ENCODE measurements at regions not wholly inside any gene's neighbourhood (a gene's known extent, or its start where the extent isn't known, plus 50 kb on each side); places are given as distances from the start of the nearest gene placed in this dataset.

- Mint-ChIP-seq H3K4me3 (ENCODE audit: unreplicated experiment) (no peak overlapping the region), H3K36me3 (ENCODE audit: low read depth, unreplicated experiment) (no peaks in the 10 kb centered on the region), H3K4me1 (ENCODE audit: low read depth, unreplicated experiment) (peaks cover 6% of the 10 kb centered on the region), H3K27me3 (ENCODE audit: low read depth, unreplicated experiment) (no peaks in the 10 kb centered on the region), H3K27ac (ENCODE audit: unreplicated experiment) (peak overlapping the region; percentile 41), H3K9me3 (ENCODE audit: unreplicated experiment) (no peaks in the 10 kb centered on the region)
- no peak overlapping the region for H2AFZ ChIP-seq (ENCODE audit: low read depth, low read length)
- no peaks in the 10 kb centered on the region for H3K9me3 ChIP-seq (ENCODE audit: insufficient read depth, low read depth, low read length)
- H3K4me2 ChIP-seq (ENCODE audit: low read length) = no peak overlapping the region
- no peak for TF ChIP-seq EZH2 (IDR thresholded peaks at IDR 0.05; ENCODE audit: insufficient read depth, low read length)
- TF ChIP-seq, protein P1, sequence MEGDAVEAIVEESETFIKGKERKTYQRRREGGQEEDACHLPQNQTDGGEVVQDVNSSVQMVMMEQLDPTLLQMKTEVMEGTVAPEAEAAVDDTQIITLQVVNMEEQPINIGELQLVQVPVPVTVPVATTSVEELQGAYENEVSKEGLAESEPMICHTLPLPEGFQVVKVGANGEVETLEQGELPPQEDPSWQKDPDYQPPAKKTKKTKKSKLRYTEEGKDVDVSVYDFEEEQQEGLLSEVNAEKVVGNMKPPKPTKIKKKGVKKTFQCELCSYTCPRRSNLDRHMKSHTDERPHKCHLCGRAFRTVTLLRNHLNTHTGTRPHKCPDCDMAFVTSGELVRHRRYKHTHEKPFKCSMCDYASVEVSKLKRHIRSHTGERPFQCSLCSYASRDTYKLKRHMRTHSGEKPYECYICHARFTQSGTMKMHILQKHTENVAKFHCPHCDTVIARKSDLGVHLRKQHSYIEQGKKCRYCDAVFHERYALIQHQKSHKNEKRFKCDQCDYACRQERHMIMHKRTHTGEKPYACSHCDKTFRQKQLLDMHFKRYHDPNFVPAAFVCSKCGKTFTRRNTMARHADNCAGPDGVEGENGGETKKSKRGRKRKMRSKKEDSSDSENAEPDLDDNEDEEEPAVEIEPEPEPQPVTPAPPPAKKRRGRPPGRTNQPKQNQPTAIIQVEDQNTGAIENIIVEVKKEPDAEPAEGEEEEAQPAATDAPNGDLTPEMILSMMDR (IDR thresholded peaks at IDR 0.05; ENCODE audit: insufficient read depth, low read depth, low read length) = no peak
- H3K4me1 ChIP-seq (ENCODE audit: insufficient read depth, low read length) = no peaks in the 10 kb centered on the region
- no peak overlapping the region for H3K4me3 ChIP-seq (ENCODE audit: insufficient read depth, low read depth, low read length)
- FAIRE-seq (no peak), DNase-seq (ENCODE audit: low read depth) (no peak)
- H4K20me1 ChIP-seq (ENCODE audit: insufficient read depth, low read length) = no peaks in the 10 kb centered on the region
- H3K27ac ChIP-seq (ENCODE audit: low read depth, low read length) = no peak overlapping the region
- H3K9ac ChIP-seq (ENCODE audit: low read length) = no peak overlapping the region
- H3K79me2 ChIP-seq (ENCODE audit: insufficient read depth, low read length) = no peaks in the 10 kb centered on the region
- no peaks in the 10 kb centered on the region for H3K36me3 ChIP-seq (ENCODE audit: insufficient read depth, low read length)
- H3K27me3 ChIP-seq (ENCODE audit: insufficient read depth, low read length) = no peaks in the 10 kb centered on the region
Measured at GRCh38 chr3:74693696-74694393, 79.4 kb upstream of the CNTN3 start.

- Mint-ChIP-seq H3K4me3 (ENCODE audit: unreplicated experiment) (no peak overlapping the region), H3K9me3 (ENCODE audit: unreplicated experiment) (no peaks in the 10 kb centered on the region), H3K4me1 (ENCODE audit: low read depth, unreplicated experiment) (peaks cover 6% of the 10 kb centered on the region), H3K27ac (ENCODE audit: unreplicated experiment) (peak overlapping the region; percentile 41), H3K36me3 (ENCODE audit: low read depth, unreplicated experiment) (no peaks in the 10 kb centered on the region), H3K27me3 (ENCODE audit: low read depth, unreplicated experiment) (no peaks in the 10 kb centered on the region)
- FAIRE-seq (no peak), DNase-seq (ENCODE audit: low read depth) (no peak)
- no peak overlapping the region for H3K4me2 ChIP-seq (ENCODE audit: low read length)
- no peaks in the 10 kb centered on the region for H3K27me3 ChIP-seq (ENCODE audit: insufficient read depth, low read length)
- no peak for TF ChIP-seq EZH2 (IDR thresholded peaks at IDR 0.05; ENCODE audit: insufficient read depth, low read length)
- TF ChIP-seq, protein P1 (IDR thresholded peaks at IDR 0.05; ENCODE audit: insufficient read depth, low read depth, low read length) = no peak
- no peak overlapping the region for H3K9ac ChIP-seq (ENCODE audit: low read length)
- no peak overlapping the region for H3K27ac ChIP-seq (ENCODE audit: low read depth, low read length)
- no peaks in the 10 kb centered on the region for H3K79me2 ChIP-seq (ENCODE audit: insufficient read depth, low read length)
- no peak overlapping the region for H3K4me3 ChIP-seq (ENCODE audit: insufficient read depth, low read depth, low read length)
- H3K4me1 ChIP-seq (ENCODE audit: insufficient read depth, low read length) = no peaks in the 10 kb centered on the region
- no peaks in the 10 kb centered on the region for H4K20me1 ChIP-seq (ENCODE audit: insufficient read depth, low read length)
- H2AFZ ChIP-seq (ENCODE audit: low read depth, low read length) = no peak overlapping the region
- no peaks in the 10 kb centered on the region for H3K36me3 ChIP-seq (ENCODE audit: insufficient read depth, low read length)
- no peaks in the 10 kb centered on the region for H3K9me3 ChIP-seq (ENCODE audit: insufficient read depth, low read depth, low read length)
Measured at GRCh38 chr3:74693251-74693650, 78.8 kb upstream of the CNTN3 start.

DNA sequence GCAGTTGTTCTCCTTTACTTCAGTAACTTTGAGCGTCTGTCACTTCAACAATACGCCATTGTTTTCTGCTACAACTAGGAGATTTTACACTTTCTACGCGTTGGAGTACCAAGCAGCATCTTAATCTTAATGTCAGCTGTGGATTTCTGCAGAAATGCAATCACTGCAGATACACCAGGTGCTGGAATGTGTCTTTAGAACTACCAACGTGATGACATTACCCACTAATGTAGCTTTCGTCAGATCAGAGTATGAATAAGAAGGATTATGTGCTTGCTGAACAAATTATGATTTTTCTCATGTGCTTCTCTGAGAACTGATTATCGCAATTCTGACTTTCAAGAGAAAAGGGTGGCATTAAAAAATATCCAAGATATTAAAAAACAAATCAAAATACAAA is 77.5 kb upstream of the CNTN3 start:
- FAIRE-seq (no peak), DNase-seq (ENCODE audit: low read depth) (no peak)
- H3K27me3 ChIP-seq (ENCODE audit: insufficient read depth, low read length) = no peaks in the 10 kb centered on the region
- no peaks in the 10 kb centered on the region for H4K20me1 ChIP-seq (ENCODE audit: insufficient read depth, low read length)
- no peak overlapping the region for H3K4me2 ChIP-seq (ENCODE audit: low read length)
- no peaks in the 10 kb centered on the region for H3K36me3 ChIP-seq (ENCODE audit: insufficient read depth, low read length)
- TF ChIP-seq EZH2 (IDR thresholded peaks at IDR 0.05; ENCODE audit: insufficient read depth, low read length) = no peak
- TF ChIP-seq, protein P1 (IDR thresholded peaks at IDR 0.05; ENCODE audit: insufficient read depth, low read depth, low read length) = no peak
- Mint-ChIP-seq H3K27ac (ENCODE audit: unreplicated experiment) (no peak overlapping the region), H3K27me3 (ENCODE audit: low read depth, unreplicated experiment) (no peaks in the 10 kb centered on the region), H3K4me1 (ENCODE audit: low read depth, unreplicated experiment) (peaks cover 6% of the 10 kb centered on the region), H3K9me3 (ENCODE audit: unreplicated experiment) (no peaks in the 10 kb centered on the region), H3K4me3 (ENCODE audit: unreplicated experiment) (no peak overlapping the region), H3K36me3 (ENCODE audit: low read depth, unreplicated experiment) (no peaks in the 10 kb centered on the region)
- H3K79me2 ChIP-seq (ENCODE audit: insufficient read depth, low read length) = no peaks in the 10 kb centered on the region
- H2AFZ ChIP-seq (ENCODE audit: low read depth, low read length) = no peak overlapping the region
- H3K4me3 ChIP-seq (ENCODE audit: insufficient read depth, low read depth, low read length) = no peak overlapping the region
- no peaks in the 10 kb centered on the region for H3K9me3 ChIP-seq (ENCODE audit: insufficient read depth, low read depth, low read length)
- H3K9ac ChIP-seq (ENCODE audit: low read length) = no peak overlapping the region
- H3K4me1 ChIP-seq (ENCODE audit: insufficient read depth, low read length) = no peaks in the 10 kb centered on the region
- no peak overlapping the region for H3K27ac ChIP-seq (ENCODE audit: low read depth, low read length)

Measured in astrocyte (in vitro differentiated cells and primary cell).